C4-2B (cell line): ENCODE measurements at regions not wholly inside any gene's neighbourhood (a gene's known extent, or its start where the extent isn't known, plus 50 kb on each side); places are given as distances from the start of the nearest gene placed in this dataset.

Source experiments
- CTCF ChIP-seq: fragments of 450-650 bp; conservative IDR thresholded peaks from 2 replicates; pipeline ENCODE4 v1.5.1; 2017; ENCODE audit warnings: mild to moderate bottlenecking
- ZFX ChIP-seq: fragments of 450-650 bp; IDR thresholded peaks from 2 replicates; pipeline ENCODE4 v1.6.1; 2017

- TF ChIP-seq CTCF (no peak), ZFX (no peak)
Observed at GRCh38 chr18:38644875-38645641, 1079.5 kb upstream of the CELF4 start.
